Endothelial cell of umbilical vein (primary cell): ENCODE measurements at regions not wholly inside any gene's neighbourhood (a gene's known extent, or its start where the extent isn't known, plus 50 kb on each side); places are given as distances from the start of the nearest gene placed in this dataset.
A peak's percentile ranks its signal among the peaks of the same experiment; 100 is the strongest.

Experiments
- CTCF ChIP-seq, 2 donors: IDR thresholded peaks; 1 replicate in 1 of 2; 2 replicates in 1 of 2; pipeline ENCODE4 v1.5.1; 2011; ENCODE audit warnings: low read length in 2 of 2, mild to moderate bottlenecking in 2 of 2, moderate library complexity in 2 of 2, control low read depth in 1 of 2, inconsistent platforms in 1 of 2, low read depth in 1 of 2; ENCODE audit not compliant: insufficient read depth in 1 of 2; ENCODE audit errors: extremely low read depth in 1 of 2
- EZH2 ChIP-seq: IDR thresholded peaks from 2 replicates; pipeline ENCODE4 v1.6.1; 2012; ENCODE audit warnings: borderline replicate concordance, low read depth, mild to moderate bottlenecking, moderate library complexity, low read length, inconsistent platforms; ENCODE audit not compliant: severe bottlenecking
- FOS ChIP-seq: IDR thresholded peaks from 2 replicates; pipeline ENCODE4 v1.6.1; 2011; ENCODE audit warnings: mild to moderate bottlenecking, low read length, moderate library complexity, borderline replicate concordance; ENCODE audit not compliant: insufficient read depth
- JUN ChIP-seq: IDR thresholded peaks from 2 replicates; pipeline ENCODE4 v1.6.1; 2011; ENCODE audit warnings: borderline replicate concordance, low read depth; ENCODE audit not compliant: insufficient read length, insufficient read depth
- MYC ChIP-seq: IDR thresholded peaks from one replicate; pipeline ENCODE4 v1.6.1; 2011; ENCODE audit warnings: mild to moderate bottlenecking, low read depth, low read length
- POLR2A ChIP-seq: IDR thresholded peaks from 2 replicates; pipeline ENCODE4 v1.6.1; 2012; ENCODE audit warnings: low read depth, mild to moderate bottlenecking, control low read depth, low read length
- POLR2AphosphoS5 ChIP-seq: IDR thresholded peaks from 2 replicates; pipeline ENCODE4 v1.6.1; 2012; ENCODE audit warnings: low read depth, mild to moderate bottlenecking, control low read depth, low read length, moderate library complexity; ENCODE audit not compliant: insufficient read depth

- TF ChIP-seq POLR2AphosphoS5 (no peak), CTCF (IDR thresholded peaks at IDR 0.05; ENCODE audit: extremely low read depth in 1 of 2, insufficient read depth in 1 of 2, low read depth in 1 of 2, low read length in 2 of 2) (no peak), POLR2A (no peak), EZH2 (no peak), JUN (no peak), MYC (no peak), FOS (peak; percentile 61)
Measured at GRCh38 chr14:66043921-66044320, 442.2 kb upstream of the CCDC196 start.
